ENCODE measurements at regions not wholly inside any gene's neighbourhood (a gene's known extent, or its start where the extent isn't known, plus 50 kb on each side); places are given as distances from the start of the nearest gene placed in this dataset.
"Not testable (repeated sequence)": the region's sequence is repeated elsewhere in the genome, so short reads cannot be mapped to it uniquely, and the experiment has no call there.

- H3K4me1 Mint-ChIP-seq; H3K27me3 ChIP-seq (ENCODE audit: insufficient read depth, low read length, poor library complexity, severe bottlenecking); H3K27ac Mint-ChIP-seq; H3K9me3 Mint-ChIP-seq; H3K36me3 Mint-ChIP-seq; H3K4me3 Mint-ChIP-seq; H3K4me1 ChIP-seq (ENCODE audit: insufficient read depth, low read length); CTCF ChIA-PET; H3K27me3 Mint-ChIP-seq; H3K27ac ChIP-seq (ENCODE audit: low read depth, low read length); H3K9me3 ChIP-seq (ENCODE audit: low read length); DNase-seq; H3K4me3 ChIP-seq (ENCODE audit: low read length); POLR2A ChIA-PET; H3K36me3 ChIP-seq (ENCODE audit: insufficient read depth, low read length): not testable (repeated sequence)
Measured at GRCh38 chr9:61817127-61817705, 627.4 kb downstream of the SPATA31A7 start.

- POLR2A ChIA-PET; H3K9me3 Mint-ChIP-seq; H3K27me3 ChIP-seq (ENCODE audit: insufficient read depth, low read length, poor library complexity, severe bottlenecking); H3K9me3 ChIP-seq (ENCODE audit: low read length); H3K4me3 Mint-ChIP-seq; H3K27me3 Mint-ChIP-seq; H3K4me1 ChIP-seq (ENCODE audit: insufficient read depth, low read length); H3K4me3 ChIP-seq (ENCODE audit: low read length); H3K4me1 Mint-ChIP-seq; H3K27ac ChIP-seq (ENCODE audit: low read depth, low read length); H3K36me3 ChIP-seq (ENCODE audit: insufficient read depth, low read length); H3K36me3 Mint-ChIP-seq; H3K27ac Mint-ChIP-seq; CTCF ChIA-PET: not testable (repeated sequence)
- DNase-seq, result peak; percentile 71 to 94 (median 88)
Measured at GRCh38 chr9:61853624-61854259, 663.9 kb downstream of the SPATA31A7 start.

- H3K36me3 Mint-ChIP-seq; H3K4me1 Mint-ChIP-seq; H3K36me3 ChIP-seq (ENCODE audit: insufficient read depth, low read length); H3K9me3 ChIP-seq (ENCODE audit: low read length); POLR2A ChIA-PET; H3K4me1 ChIP-seq (ENCODE audit: insufficient read depth, low read length); H3K27me3 Mint-ChIP-seq; H3K27ac ChIP-seq (ENCODE audit: low read depth, low read length); H3K4me3 ChIP-seq (ENCODE audit: low read length); H3K9me3 Mint-ChIP-seq; H3K27me3 ChIP-seq (ENCODE audit: insufficient read depth, low read length, poor library complexity, severe bottlenecking); H3K27ac Mint-ChIP-seq; CTCF ChIA-PET: not testable (repeated sequence)
- peak overlapping the region in 1 of 7 donors; percentile 8 for H3K4me3 Mint-ChIP-seq
- DNase-seq, result peak in 1 of 5 donors; percentile 49
Measured at GRCh38 chr9:61854260-61854640, 664.4 kb downstream of the SPATA31A7 start.

GRCh38 chr9:61856283-61856682 lies 666.4 kb downstream of the SPATA31A7 start:
- H3K4me3 Mint-ChIP-seq; H3K9me3 ChIP-seq (ENCODE audit: low read length); H3K27ac Mint-ChIP-seq; H3K27me3 Mint-ChIP-seq; H3K4me1 ChIP-seq (ENCODE audit: insufficient read depth, low read length); H3K27ac ChIP-seq (ENCODE audit: low read depth, low read length); H3K36me3 ChIP-seq (ENCODE audit: insufficient read depth, low read length); H3K27me3 ChIP-seq (ENCODE audit: insufficient read depth, low read length, poor library complexity, severe bottlenecking); H3K4me3 ChIP-seq (ENCODE audit: low read length); CTCF ChIA-PET; H3K4me1 Mint-ChIP-seq; H3K36me3 Mint-ChIP-seq; DNase-seq; H3K9me3 Mint-ChIP-seq; POLR2A ChIA-PET: not testable (repeated sequence)

GRCh38 chr9:61856858-61857453 lies 667.1 kb downstream of the SPATA31A7 start:
- peak in 1 of 5 donors; percentile 10 for DNase-seq
- H3K4me3 Mint-ChIP-seq, result peak overlapping the region in 3 of 7 donors; percentile 17 to 53 (median 20)
- CTCF ChIA-PET; H3K27ac Mint-ChIP-seq; H3K36me3 ChIP-seq (ENCODE audit: insufficient read depth, low read length); H3K4me1 ChIP-seq (ENCODE audit: insufficient read depth, low read length); H3K27me3 ChIP-seq (ENCODE audit: insufficient read depth, low read length, poor library complexity, severe bottlenecking); H3K27me3 Mint-ChIP-seq; H3K4me1 Mint-ChIP-seq; H3K36me3 Mint-ChIP-seq; H3K4me3 ChIP-seq (ENCODE audit: low read length); H3K27ac ChIP-seq (ENCODE audit: low read depth, low read length); H3K9me3 Mint-ChIP-seq; POLR2A ChIA-PET; H3K9me3 ChIP-seq (ENCODE audit: low read length): not testable (repeated sequence)

- H3K4me1 Mint-ChIP-seq; H3K27ac ChIP-seq (ENCODE audit: low read depth, low read length); DNase-seq; H3K27me3 Mint-ChIP-seq; H3K4me1 ChIP-seq (ENCODE audit: insufficient read depth, low read length); CTCF ChIA-PET; H3K27ac Mint-ChIP-seq; H3K36me3 Mint-ChIP-seq; H3K9me3 Mint-ChIP-seq; H3K36me3 ChIP-seq (ENCODE audit: insufficient read depth, low read length); H3K4me3 ChIP-seq (ENCODE audit: low read length); H3K9me3 ChIP-seq (ENCODE audit: low read length); H3K27me3 ChIP-seq (ENCODE audit: insufficient read depth, low read length, poor library complexity, severe bottlenecking); POLR2A ChIA-PET; H3K4me3 Mint-ChIP-seq: not testable (repeated sequence)
Measured at GRCh38 chr9:61857709-61858351, 668.0 kb downstream of the SPATA31A7 start.

GRCh38 chr9:61862431-61862971 lies 672.7 kb downstream of the SPATA31A7 start:
- peak; percentile 24 to 88 (median 72) for DNase-seq
- H3K27me3 Mint-ChIP-seq; H3K9me3 Mint-ChIP-seq; H3K27ac Mint-ChIP-seq; H3K27ac ChIP-seq (ENCODE audit: low read depth, low read length); H3K36me3 Mint-ChIP-seq; H3K4me3 ChIP-seq (ENCODE audit: low read length); H3K9me3 ChIP-seq (ENCODE audit: low read length); H3K36me3 ChIP-seq (ENCODE audit: insufficient read depth, low read length); H3K27me3 ChIP-seq (ENCODE audit: insufficient read depth, low read length, poor library complexity, severe bottlenecking); H3K4me3 Mint-ChIP-seq; H3K4me1 Mint-ChIP-seq; H3K4me1 ChIP-seq (ENCODE audit: insufficient read depth, low read length); POLR2A ChIA-PET; CTCF ChIA-PET: not testable (repeated sequence)

GRCh38 chr9:61864463-61864862 lies 674.6 kb downstream of the SPATA31A7 start:
- CTCF ChIA-PET; H3K9me3 ChIP-seq (ENCODE audit: low read length); H3K4me1 Mint-ChIP-seq; POLR2A ChIA-PET; H3K4me3 Mint-ChIP-seq; H3K36me3 ChIP-seq (ENCODE audit: insufficient read depth, low read length); H3K27me3 ChIP-seq (ENCODE audit: insufficient read depth, low read length, poor library complexity, severe bottlenecking); DNase-seq; H3K4me3 ChIP-seq (ENCODE audit: low read length); H3K27ac ChIP-seq (ENCODE audit: low read depth, low read length); H3K4me1 ChIP-seq (ENCODE audit: insufficient read depth, low read length); H3K27me3 Mint-ChIP-seq; H3K36me3 Mint-ChIP-seq; H3K9me3 Mint-ChIP-seq: not testable (repeated sequence)
- peak overlapping the region in 2 of 8 donors; percentile 26 to 58 for H3K27ac Mint-ChIP-seq
